Uterus (tissue), 3 donors: ENCODE measurements at regions not wholly inside any gene's neighbourhood (a gene's known extent, or its start where the extent isn't known, plus 50 kb on each side); places are given as distances from the start of the nearest gene placed in this dataset.
"Not testable (repeated sequence)": the region's sequence is repeated elsewhere in the genome, so short reads cannot be mapped to it uniquely, and the experiment has no call there.

Source experiments
- DNase-seq, 2 donors: peaks; one replicate each; pipeline ENCODE4 v3.0.0-alpha.2; 2019 to 2020
- H3K27ac ChIP-seq, 2 donors: fragments of 200-600 bp; sonication (generic); 1 replicate in 1 of 2; 2 replicates in 1 of 2; pipeline ENCODE4 v1.5.1; 2016 to 2018
- H3K27me3 ChIP-seq, 2 donors: fragments of 200-600 bp; sonication (generic); one replicate each; pipeline ENCODE4 v1.5.1; 2018 to 2019; ENCODE audit warnings: control low read depth in 1 of 2
- H3K36me3 ChIP-seq, 2 donors: fragments of 200-600 bp; sonication (generic); one replicate each; pipeline ENCODE4 v1.5.1; 2019; ENCODE audit warnings: control low read depth in 1 of 2
- H3K4me1 ChIP-seq, 2 donors: fragments of 200-600 bp; sonication (generic); one replicate each; pipeline ENCODE4 v1.5.1; 2018 to 2019; ENCODE audit warnings: control low read depth in 1 of 2
- H3K4me3 ChIP-seq, 2 donors: fragments of 200-600 bp; sonication (generic); 1 replicate in 1 of 2; 2 replicates in 1 of 2; pipeline ENCODE4 v1.5.1; 2018 to 2019; ENCODE audit warnings: mild to moderate bottlenecking in 1 of 2
- H3K9me3 ChIP-seq, 2 donors: fragments of 200-600 bp; sonication (generic); one replicate each; pipeline ENCODE4 v1.5.1; 2019; ENCODE audit warnings: control low read depth in 1 of 2
- POLR2A ChIP-seq, 2 donors: fragments of 450-650 bp; IDR thresholded peaks; one replicate each; pipeline ENCODE4 v1.6.1; 2016; ENCODE audit warnings: antibody characterized with exemption in 2 of 2, mild to moderate bottlenecking in 1 of 2, moderate library complexity in 1 of 2
- intact Hi-C: fragments of 100-400 bp; cut with DNase I; formaldehyde crosslinking; loops from one replicate; pipeline ENCODE4 v1.15.1; 2023; ENCODE audit warnings: low total_unique reads
- TF ChIP-seq, protein P1 (sequence below), 4 experiments: fragments of 200-600 bp in 2 of 4; fragments of 450-650 bp in 2 of 4; sonication (generic) in 2 of 4; IDR thresholded peaks; one replicate each; pipeline ENCODE4 v1.5.1; 2016 to 2019; ENCODE audit warnings: antibody characterized with exemption in 4 of 4, mild to moderate bottlenecking in 2 of 4, moderate library complexity in 1 of 4
- donor health status: DM: yes; HTN: yes; CAD: no.

DNA sequence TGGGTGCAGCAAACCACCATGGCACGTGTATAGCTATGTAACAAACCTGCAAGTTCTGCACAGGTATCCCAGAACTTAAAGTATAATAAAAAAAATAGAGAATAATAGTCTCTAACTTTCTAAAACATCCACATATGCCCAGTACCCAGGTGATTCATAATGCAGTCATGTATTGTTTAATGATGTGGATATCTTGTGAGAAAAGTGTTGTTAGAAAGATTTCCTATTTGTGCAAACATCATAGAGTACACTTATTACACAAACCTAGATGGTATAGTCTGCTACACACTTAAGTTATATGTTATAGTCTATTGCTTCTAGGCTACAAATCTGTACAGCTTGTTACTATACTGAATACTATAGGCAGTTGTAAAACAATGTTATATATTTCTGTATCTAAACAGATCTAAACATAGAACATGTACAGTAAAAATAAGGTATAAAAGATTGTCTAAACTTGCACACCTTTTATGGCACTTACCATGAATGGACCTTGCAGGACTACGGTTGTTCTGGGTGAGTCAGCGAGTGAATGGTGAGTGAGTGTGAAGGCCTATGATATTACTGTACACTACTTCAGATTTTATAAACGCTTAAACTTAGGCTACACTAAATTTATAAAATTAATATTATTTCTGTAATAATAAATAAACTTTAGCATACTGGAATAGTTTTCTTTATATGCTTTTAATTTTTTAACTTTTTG is 232.2 kb upstream of the SLIT2 start:
- H3K27me3 ChIP-seq, result no peaks in the 10 kb centered on the region
- TF ChIP-seq, protein P1, sequence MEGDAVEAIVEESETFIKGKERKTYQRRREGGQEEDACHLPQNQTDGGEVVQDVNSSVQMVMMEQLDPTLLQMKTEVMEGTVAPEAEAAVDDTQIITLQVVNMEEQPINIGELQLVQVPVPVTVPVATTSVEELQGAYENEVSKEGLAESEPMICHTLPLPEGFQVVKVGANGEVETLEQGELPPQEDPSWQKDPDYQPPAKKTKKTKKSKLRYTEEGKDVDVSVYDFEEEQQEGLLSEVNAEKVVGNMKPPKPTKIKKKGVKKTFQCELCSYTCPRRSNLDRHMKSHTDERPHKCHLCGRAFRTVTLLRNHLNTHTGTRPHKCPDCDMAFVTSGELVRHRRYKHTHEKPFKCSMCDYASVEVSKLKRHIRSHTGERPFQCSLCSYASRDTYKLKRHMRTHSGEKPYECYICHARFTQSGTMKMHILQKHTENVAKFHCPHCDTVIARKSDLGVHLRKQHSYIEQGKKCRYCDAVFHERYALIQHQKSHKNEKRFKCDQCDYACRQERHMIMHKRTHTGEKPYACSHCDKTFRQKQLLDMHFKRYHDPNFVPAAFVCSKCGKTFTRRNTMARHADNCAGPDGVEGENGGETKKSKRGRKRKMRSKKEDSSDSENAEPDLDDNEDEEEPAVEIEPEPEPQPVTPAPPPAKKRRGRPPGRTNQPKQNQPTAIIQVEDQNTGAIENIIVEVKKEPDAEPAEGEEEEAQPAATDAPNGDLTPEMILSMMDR (IDR thresholded peaks at IDR 0.05), result no peak
- no peak for TF ChIP-seq POLR2A (IDR thresholded peaks at IDR 0.05)
- DNase-seq, result no peak
- no peak overlapping the region for H3K4me3 ChIP-seq
- H3K27ac ChIP-seq, result no peak overlapping the region
- intact Hi-C loops, result no loop called here
- no peaks in the 10 kb centered on the region for H3K36me3 ChIP-seq
- H3K9me3 ChIP-seq, result no peaks in the 10 kb centered on the region
- H3K4me1 ChIP-seq, result no peaks in the 10 kb centered on the region

DNA sequence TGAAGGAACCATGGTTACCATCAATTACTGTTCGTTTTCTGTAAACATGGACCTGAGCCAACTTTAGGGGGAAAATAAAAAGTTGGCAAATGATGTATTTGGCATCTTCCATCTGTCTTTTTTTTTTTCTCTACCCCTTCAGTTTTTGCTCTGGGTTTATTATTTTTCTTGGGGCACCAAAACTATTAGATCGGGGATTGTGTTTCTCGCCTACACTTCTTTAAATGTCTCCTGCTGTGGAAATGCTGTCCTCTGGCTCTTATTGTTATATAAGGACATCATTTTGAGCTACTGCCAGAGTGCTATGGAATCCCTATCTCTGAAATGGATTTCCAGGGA is 234.0 kb upstream of the SLIT2 start:
- DNase-seq, result no peak
- Histone ChIP-seq H3K27ac (no peak overlapping the region), H3K9me3 (no peaks in the 10 kb centered on the region), H3K4me1 (no peaks in the 10 kb centered on the region), H3K4me3 (no peak overlapping the region), H3K27me3 (no peaks in the 10 kb centered on the region), H3K36me3 (no peaks in the 10 kb centered on the region)
- no peak for TF ChIP-seq POLR2A (IDR thresholded peaks at IDR 0.05)
- TF ChIP-seq, protein P1 (IDR thresholded peaks at IDR 0.05), result no peak
- intact Hi-C loops, result no loop called here

DNA sequence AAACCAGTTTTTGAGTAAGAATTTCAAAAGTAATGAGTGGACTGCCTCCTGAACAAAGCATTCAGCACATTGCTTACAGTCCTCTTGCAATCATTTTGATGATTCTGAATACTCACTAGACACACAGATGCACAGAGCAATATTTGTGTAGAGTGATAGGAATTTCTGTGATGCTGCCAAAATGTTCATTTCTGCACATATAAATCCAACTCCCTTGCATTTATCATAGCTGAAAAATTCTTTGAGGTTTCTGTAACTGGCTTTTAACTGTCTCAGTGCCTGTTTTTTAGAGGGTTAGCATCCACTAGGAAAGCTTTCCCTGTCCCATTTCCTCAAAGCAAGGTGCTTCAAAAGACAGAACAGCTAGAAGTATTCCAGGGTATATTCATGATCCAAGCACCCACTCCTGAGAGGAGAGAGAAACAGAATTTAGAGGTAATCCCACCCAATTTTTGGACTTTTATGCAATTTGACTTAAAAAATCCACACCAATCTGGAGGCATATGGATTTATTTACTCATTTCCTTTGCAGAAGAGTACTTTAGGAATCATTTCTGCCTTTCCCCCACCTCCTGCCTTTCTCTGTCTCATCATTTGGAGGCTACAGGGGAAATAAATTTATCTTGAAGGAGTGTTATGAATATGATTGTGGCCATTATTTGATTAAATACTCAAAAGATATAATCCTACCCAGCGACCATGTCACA is 234.5 kb upstream of the SLIT2 start:
- H3K4me1 ChIP-seq, result no peaks in the 10 kb centered on the region
- H3K27ac ChIP-seq, result no peak overlapping the region
- H3K27me3 ChIP-seq, result no peaks in the 10 kb centered on the region
- TF ChIP-seq, protein P1 (IDR thresholded peaks at IDR 0.05), result no peak
- TF ChIP-seq POLR2A (IDR thresholded peaks at IDR 0.05), result no peak
- H3K36me3 ChIP-seq, result no peaks in the 10 kb centered on the region
- intact Hi-C loops, result no loop called here
- no peak overlapping the region for H3K4me3 ChIP-seq
- DNase-seq, result no peak
- H3K9me3 ChIP-seq, result no peaks in the 10 kb centered on the region

DNA sequence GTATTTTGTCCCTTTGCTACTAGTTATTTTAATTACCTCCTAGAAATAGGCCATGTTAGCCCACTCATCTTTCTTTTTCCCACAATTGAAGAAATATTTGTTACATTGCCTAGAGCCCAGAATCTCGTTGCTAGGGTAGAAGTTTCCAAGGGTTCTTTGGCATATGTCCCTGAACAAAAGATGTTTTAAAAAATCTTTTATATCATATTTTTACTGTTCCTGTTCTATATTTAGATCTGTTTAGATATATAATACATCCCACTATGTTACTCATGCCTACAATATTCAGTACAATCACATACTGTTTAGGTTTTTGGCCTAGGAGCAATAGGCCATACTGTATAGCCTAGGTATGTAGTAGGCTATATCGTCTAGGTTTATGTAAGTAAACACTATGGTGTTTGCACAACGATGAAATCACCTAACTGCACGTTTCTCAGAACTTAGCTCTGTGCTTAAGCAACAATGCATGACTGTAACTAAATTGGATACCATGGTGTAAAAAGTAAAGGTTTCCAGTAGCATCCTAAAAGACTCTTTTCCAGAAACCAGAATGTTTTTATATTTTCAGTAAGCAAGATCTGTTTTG is 236.0 kb upstream of the SLIT2 start:
- no peak for DNase-seq
- intact Hi-C loops, result no loop called here

DNA sequence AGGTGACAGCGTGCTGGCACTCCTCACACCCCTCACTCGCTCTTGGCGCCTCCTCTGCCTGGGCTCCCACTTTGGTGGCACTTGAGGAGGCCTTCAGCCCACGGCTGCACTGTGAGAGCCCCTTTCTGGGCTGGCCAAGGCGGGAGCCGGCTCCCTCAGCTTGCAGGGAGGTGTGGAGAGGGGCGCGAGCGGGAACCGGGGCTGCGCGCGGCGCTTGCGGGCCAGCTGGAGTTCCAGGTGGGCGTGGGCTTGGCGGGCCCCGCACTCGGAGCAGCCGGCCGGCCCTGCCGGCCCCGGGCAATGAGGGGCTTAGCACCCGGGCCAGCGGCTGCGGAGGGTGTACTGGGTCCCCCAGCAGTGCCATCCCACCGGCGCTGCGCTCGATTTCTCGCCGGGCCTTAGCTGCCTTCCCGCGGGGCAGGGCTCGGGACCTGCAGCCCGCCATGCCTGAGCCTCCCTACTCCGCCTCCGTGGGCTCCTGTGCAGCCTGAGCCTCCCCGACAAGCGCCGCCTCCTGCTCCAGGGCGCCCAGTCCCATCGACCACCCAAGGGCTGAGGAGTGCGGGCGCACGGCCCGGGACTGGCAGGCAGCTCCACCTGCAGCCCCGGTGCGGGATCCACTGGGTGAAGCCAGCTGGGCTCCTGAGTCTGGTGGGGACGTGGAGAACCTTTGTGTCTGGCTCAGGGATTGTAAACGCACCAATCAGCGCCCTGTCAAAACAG is 247.7 kb upstream of the SLIT2 start:
- intact Hi-C loops, H3K27me3 ChIP-seq, DNase-seq: not testable (repeated sequence)

More for the DNA sequence above, 236.0 kb upstream of the SLIT2 start:
- Histone ChIP-seq H3K4me1 (no peaks in the 10 kb centered on the region), H3K4me3 (no peak overlapping the region), H3K36me3 (no peaks in the 10 kb centered on the region), H3K27ac (no peak overlapping the region), H3K9me3 (no peaks in the 10 kb centered on the region), H3K27me3 (no peaks in the 10 kb centered on the region)
- TF ChIP-seq POLR2A (IDR thresholded peaks at IDR 0.05), result no peak
- TF ChIP-seq, protein P1 (IDR thresholded peaks at IDR 0.05), result no peak

More for the DNA sequence above, 247.7 kb upstream of the SLIT2 start:
- H3K36me3 ChIP-seq, H3K4me1 ChIP-seq, H3K4me3 ChIP-seq, H3K9me3 ChIP-seq, H3K27ac ChIP-seq: not testable (repeated sequence)
